Right renal pelvis (tissue), 4 donors: ENCODE measurements at regions not wholly inside any gene's neighbourhood (a gene's known extent, or its start where the extent isn't known, plus 50 kb on each side); places are given as distances from the start of the nearest gene placed in this dataset.
"Not testable (repeated sequence)": the region's sequence is repeated elsewhere in the genome, so short reads cannot be mapped to it uniquely, and the experiment has no call there.

Experiments used
- DNase-seq, 4 donors: peaks; one replicate each; pipeline ENCODE4 v3.0.0-alpha.2; 2013; ENCODE audit warnings: low read depth in 4 of 4, low spot score in 3 of 4, missing footprints in 1 of 4

- no peak for DNase-seq
Measured at GRCh38 chr10:28983799-28984198, 305.1 kb upstream of the LYZL1 start.

GRCh38 chr10:28984431-28984830 is 304.4 kb upstream of the LYZL1 start:
- no peak for DNase-seq

- no peak for DNase-seq
Measured at GRCh38 chr10:28985137-28985885, 303.6 kb upstream of the LYZL1 start.

GRCh38 chr10:28986117-28986792 is 302.6 kb upstream of the LYZL1 start:
- no peak for DNase-seq

GRCh38 chr10:28986856-28987255 is 302.0 kb upstream of the LYZL1 start:
- DNase-seq, result no peak

- DNase-seq, result no peak
Measured at GRCh38 chr10:28987555-28988320, 301.1 kb upstream of the LYZL1 start.

GRCh38 chr10:28988980-28989379 is 299.9 kb upstream of the LYZL1 start:
- no peak for DNase-seq

GRCh38 chr10:28991333-28992270 is 297.3 kb upstream of the LYZL1 start:
- DNase-seq, result no peak

- no peak for DNase-seq
Measured at GRCh38 chr10:28993056-28993455, 295.8 kb upstream of the LYZL1 start.

- DNase-seq, result no peak
Measured at GRCh38 chr10:28993861-28994260, 295.0 kb upstream of the LYZL1 start.

- DNase-seq, result not testable (repeated sequence)
Measured at GRCh38 chr10:28994802-28995201, 294.1 kb upstream of the LYZL1 start.

GRCh38 chr10:28995497-28995896 is 293.4 kb upstream of the LYZL1 start:
- DNase-seq, result no peak

GRCh38 chr10:28996345-28996744 is 292.5 kb upstream of the LYZL1 start:
- no peak for DNase-seq

GRCh38 chr10:28996947-28997551 is 291.8 kb upstream of the LYZL1 start:
- DNase-seq, result no peak

GRCh38 chr10:28997734-28998133 is 291.1 kb upstream of the LYZL1 start:
- no peak for DNase-seq

GRCh38 chr10:29001801-29002200 is 287.1 kb upstream of the LYZL1 start:
- DNase-seq, result no peak

GRCh38 chr10:29003014-29003413 is 285.9 kb upstream of the LYZL1 start:
- not testable (repeated sequence) for DNase-seq

- DNase-seq, result no peak
Measured at GRCh38 chr10:29005988-29006387, 282.9 kb upstream of the LYZL1 start.

GRCh38 chr10:29007370-29007747 is 281.5 kb upstream of the LYZL1 start:
- no peak for DNase-seq
